ENCODE measurements at regions not wholly inside any gene's neighbourhood (a gene's known extent, or its start where the extent isn't known, plus 50 kb on each side); places are given as distances from the start of the nearest gene placed in this dataset.

GRCh38 chr22:48570912-48571311, 1256.8 kb downstream of the BRD1 start:
- no peak for DNase-seq

- no peak for DNase-seq
Measured at GRCh38 chr22:48569476-48570233, 1258.0 kb downstream of the BRD1 start.

GRCh38 chr22:48568736-48569330, 1258.8 kb downstream of the BRD1 start:
- DNase-seq, result peak in 32 of 51 donors; percentile 14 to 79 (median 52)

GRCh38 chr22:48567213-48567975, 1260.3 kb downstream of the BRD1 start:
- peak in 7 of 51 donors; percentile 3 to 19 (median 10) for DNase-seq

- no peak for DNase-seq
Measured at GRCh38 chr22:48566741-48567140, 1260.9 kb downstream of the BRD1 start.

- DNase-seq, result no peak
Measured at GRCh38 chr22:48565901-48566501, 1261.7 kb downstream of the BRD1 start.

- no peak for DNase-seq
Measured at GRCh38 chr22:48564995-48565394, 1262.7 kb downstream of the BRD1 start.

- DNase-seq, result no peak
Measured at GRCh38 chr22:48563966-48564330, 1263.7 kb downstream of the BRD1 start.

GRCh38 chr22:48563118-48563965, 1264.3 kb downstream of the BRD1 start:
- DNase-seq, result no peak

- DNase-seq, result no peak
Measured at GRCh38 chr22:48561676-48562075, 1266.0 kb downstream of the BRD1 start.

- DNase-seq, result no peak
Measured at GRCh38 chr22:48560836-48561235, 1266.8 kb downstream of the BRD1 start.

GRCh38 chr22:48560389-48560751, 1267.3 kb downstream of the BRD1 start:
- no peak for DNase-seq

- no peak for DNase-seq
Measured at GRCh38 chr22:48559647-48560388, 1267.9 kb downstream of the BRD1 start.

- DNase-seq, result no peak
Measured at GRCh38 chr22:48558606-48559402, 1268.9 kb downstream of the BRD1 start.

GRCh38 chr22:48558016-48558415, 1269.7 kb downstream of the BRD1 start:
- no peak for DNase-seq

GRCh38 chr22:48557473-48557872, 1270.2 kb downstream of the BRD1 start:
- no peak for DNase-seq

GRCh38 chr22:48556751-48557150, 1270.9 kb downstream of the BRD1 start:
- no peak for DNase-seq

- no peak for DNase-seq
Measured at GRCh38 chr22:48556222-48556621, 1271.5 kb downstream of the BRD1 start.

- no peak for DNase-seq
Measured at GRCh38 chr22:48555606-48556005, 1272.1 kb downstream of the BRD1 start.

All from hypothalamus (tissue), 51 donors.